H1 (cell line): ENCODE measurements at regions not wholly inside any gene's neighbourhood (a gene's known extent, or its start where the extent isn't known, plus 50 kb on each side); places are given as distances from the start of the nearest gene placed in this dataset.
"Not testable (repeated sequence)": the region's sequence is repeated elsewhere in the genome, so short reads cannot be mapped to it uniquely, and the experiment has no call there.

Experiments
- CTCF ChIA-PET: fragments of 300-600 bp; sonication (Branson Sonifier 250); formaldehyde crosslinking; loops from one replicate; lab custom pipeline; 2021; ENCODE audit not compliant: partially characterized antibody; lab: Charles Lee
- POLR2A ChIA-PET: fragments of 300-600 bp; sonication (Branson Sonifier 250); formaldehyde crosslinking; loops from one replicate; lab custom pipeline; 2021; ENCODE audit warnings: inconsistent platforms; ENCODE audit not compliant: partially characterized antibody; lab: Charles Lee
- DNase-seq, 2 experiments: peaks; one replicate each; pipeline versions ENCODE4 v3.0.0 to v3.0.0-alpha.2; 2010 to 2022; ENCODE audit warnings: low spot score in 2 of 2, low read depth in 1 of 2, mixed read lengths in 1 of 2
- FAIRE-seq: peaks from 2 replicates; lab custom pipeline; 2011; peaks lifted over from hg19 to GRCh38; lab: Jason Lieb, UNC
- H2AFZ ChIP-seq: 2 replicates; pipeline ENCODE4 v1.8.1; 2012; ENCODE audit warnings: low read length, inconsistent platforms
- H2AK5ac ChIP-seq: 2 replicates; pipeline ENCODE4 v1.6.1; 2013; ENCODE audit warnings: low read depth, low read length
- H2BK120ac ChIP-seq: replicated peaks from 2 replicates; pipeline ENCODE3; 2013; ENCODE audit warnings: low read depth, low read length, inconsistent platforms
- H2BK12ac ChIP-seq: 2 replicates; pipeline ENCODE4 v1.6.1; 2013; ENCODE audit warnings: low read depth, low read length
- H2BK15ac ChIP-seq: 2 replicates; pipeline ENCODE4 v1.6.1; 2013; ENCODE audit warnings: low read length
- H2BK20ac ChIP-seq: 2 replicates; pipeline ENCODE4 v1.6.1; 2013; ENCODE audit warnings: low read length
- H2BK5ac ChIP-seq: 2 replicates; pipeline ENCODE4 v1.6.1; 2013; ENCODE audit warnings: low read depth, low read length
- H3K14ac ChIP-seq: 2 replicates; pipeline ENCODE4 v1.6.1; 2013; ENCODE audit warnings: inconsistent platforms; ENCODE audit not compliant: insufficient read length
- H3K18ac ChIP-seq: 2 replicates; pipeline ENCODE4 v1.6.1; 2013; ENCODE audit warnings: low read length; ENCODE audit errors: extremely low read depth
- H3K23ac ChIP-seq: 2 replicates; pipeline ENCODE4 v1.6.1; 2013; ENCODE audit warnings: inconsistent platforms; ENCODE audit not compliant: insufficient read length
- H3K23me2 ChIP-seq: 2 replicates; pipeline ENCODE4 v1.6.1; 2013; ENCODE audit warnings: low read depth, low read length
- H3K27ac ChIP-seq: 2 replicates; pipeline ENCODE4 v1.6.1; 2011; ENCODE audit warnings: low read depth, low read length, inconsistent platforms
- H3K27me3 ChIP-seq, 4 experiments: replicated peaks in 1 of 4; 1 replicate in 1 of 4; 2 replicates in 3 of 4; pipeline versions ENCODE4 v1.6.1 to v1.8.1; 2011 to 2013; ENCODE audit warnings: low read length in 3 of 4, mild to moderate bottlenecking in 3 of 4, inconsistent platforms in 2 of 4, mixed read lengths in 2 of 4, moderate library complexity in 1 of 4; ENCODE audit not compliant: control insufficient read depth in 3 of 4, insufficient read depth in 3 of 4; ENCODE audit errors: extremely low read depth in 1 of 4
- H3K36me3 ChIP-seq, 4 experiments: 2 replicates each; pipeline versions ENCODE4 v1.6.1 to v1.8.1; 2011 to 2013; ENCODE audit warnings: mild to moderate bottlenecking in 4 of 4, low read length in 3 of 4, moderate library complexity in 2 of 4, control low read depth in 1 of 4, inconsistent platforms in 1 of 4; ENCODE audit not compliant: insufficient read depth in 4 of 4, control insufficient read depth in 2 of 4
- H3K4ac ChIP-seq: replicated peaks from 2 replicates; pipeline ENCODE3; 2013; ENCODE audit warnings: low read length, low read depth, mixed read lengths, inconsistent platforms; ENCODE audit not compliant: insufficient read length
- H3K4me1 ChIP-seq, 4 experiments: replicated peaks in 1 of 4; 1 replicate in 1 of 4; 2 replicates in 3 of 4; pipeline versions ENCODE4 v1.6.1 to v1.8.1; 2011 to 2013; ENCODE audit warnings: low read length in 3 of 4, inconsistent platforms in 2 of 4, mixed read lengths in 1 of 4; ENCODE audit not compliant: insufficient read depth in 4 of 4, control insufficient read depth in 3 of 4
- H3K4me2 ChIP-seq, 2 experiments: 2 replicates each; pipeline versions ENCODE4 v1.6.1 to v1.8.1; 2011 to 2013; ENCODE audit warnings: low read depth in 2 of 2, low read length in 2 of 2, control low read depth in 1 of 2, inconsistent platforms in 1 of 2, mild to moderate bottlenecking in 1 of 2; ENCODE audit not compliant: insufficient read depth in 1 of 2
- H3K4me3 ChIP-seq, 4 experiments: fragments of 200-600, 300-600 bp in 1 of 4; sonication (generic), shearing (Covaris generic), sonication (Bioruptor Twin) in 1 of 4; 2 replicates each; pipeline versions ENCODE4 v1.5.1 to v1.8.1; 2011 to 2016; ENCODE audit warnings: low read length in 4 of 4, low read depth in 3 of 4, control low read depth in 2 of 4, inconsistent platforms in 2 of 4, mild to moderate bottlenecking in 2 of 4, mixed read lengths in 1 of 4, moderate library complexity in 1 of 4; ENCODE audit not compliant: insufficient read depth in 2 of 4; ENCODE audit errors: extremely low read depth in 1 of 4
- H3K56ac ChIP-seq: replicated peaks from 2 replicates; pipeline ENCODE3; 2013; ENCODE audit warnings: low read depth, mild to moderate bottlenecking, mixed read lengths, low read length, inconsistent platforms; ENCODE audit not compliant: insufficient read length
- H3K79me1 ChIP-seq: 2 replicates; pipeline ENCODE4 v1.6.1; 2013; ENCODE audit warnings: low read depth, low read length, control low read depth
- H3K79me2 ChIP-seq, 2 experiments: 2 replicates each; pipeline versions ENCODE4 v1.6.1 to v1.8.1; 2012 to 2013; ENCODE audit warnings: low read length in 2 of 2, mild to moderate bottlenecking in 2 of 2, inconsistent platforms in 1 of 2; ENCODE audit not compliant: insufficient read depth in 2 of 2, control insufficient read depth in 1 of 2
- H3K9ac ChIP-seq, 4 experiments: replicated peaks in 1 of 4; 1 replicate in 1 of 4; 2 replicates in 3 of 4; pipeline versions ENCODE4 v1.6.1 to v1.8.1; 2011 to 2013; ENCODE audit warnings: low read depth in 3 of 4, low read length in 3 of 4, control low read depth in 2 of 4, mild to moderate bottlenecking in 2 of 4, moderate library complexity in 2 of 4, inconsistent platforms in 1 of 4; ENCODE audit errors: extremely low read depth in 1 of 4
- H3K9me3 ChIP-seq, 2 experiments: 2 replicates each; pipeline versions ENCODE4 v1.6.1 to v1.8.1; 2012 to 2013; ENCODE audit warnings: mild to moderate bottlenecking in 2 of 2, moderate library complexity in 2 of 2, control low read depth in 1 of 2, inconsistent platforms in 1 of 2, low read depth in 1 of 2, low read length in 1 of 2, mixed read lengths in 1 of 2; ENCODE audit not compliant: insufficient read depth in 2 of 2
- H4K20me1 ChIP-seq, 2 experiments: replicated peaks in 1 of 2; 2 replicates each; pipeline versions ENCODE3 to v1.8.1; 2011 to 2013; ENCODE audit warnings: inconsistent platforms in 2 of 2, low read length in 2 of 2, mild to moderate bottlenecking in 1 of 2; ENCODE audit not compliant: insufficient read depth in 2 of 2, control insufficient read depth in 1 of 2
- H4K5ac ChIP-seq: 2 replicates; pipeline ENCODE4 v1.6.1; 2013; ENCODE audit warnings: low read length, low read depth, mixed read lengths, inconsistent platforms; ENCODE audit not compliant: insufficient read length
- H4K8ac ChIP-seq: 2 replicates; pipeline ENCODE4 v1.8.0; 2013; ENCODE audit warnings: mild to moderate bottlenecking, moderate library complexity, low read length, inconsistent platforms; ENCODE audit not compliant: insufficient read depth; ENCODE audit errors: extremely low read depth
- H4K91ac ChIP-seq: replicated peaks from 2 replicates; pipeline ENCODE3; 2013; ENCODE audit warnings: low read length, mixed read lengths, inconsistent platforms; ENCODE audit not compliant: insufficient read length
- CHD2 ChIP-seq: IDR thresholded peaks from 2 replicates; pipeline ENCODE4 v1.6.1; 2012; ENCODE audit warnings: low read length, improper control_type of control experiment
- EZH2 ChIP-seq: fragments of 200-600 bp; sonication (generic); IDR thresholded peaks from 2 replicates; pipeline ENCODE4 v1.7.1; 2012; ENCODE audit warnings: low read depth, mild to moderate bottlenecking, moderate library complexity, low read length, inconsistent platforms; ENCODE audit not compliant: severe bottlenecking
- GTF2F1 ChIP-seq: IDR thresholded peaks from 2 replicates; pipeline ENCODE4 v1.6.1; 2012; ENCODE audit warnings: low read depth, low read length, improper control_type of control experiment, borderline replicate concordance
- HDAC6 ChIP-seq: IDR thresholded peaks from one replicate; pipeline ENCODE4 v1.7.1; 2012; ENCODE audit warnings: low read depth, mild to moderate bottlenecking, inconsistent platforms, low read length, moderate library complexity
- KDM5A ChIP-seq: fragments of 200-600 bp; IDR thresholded peaks from 2 replicates; pipeline ENCODE4 v1.7.1; 2012; ENCODE audit warnings: mild to moderate bottlenecking, low read length, inconsistent platforms, mixed read lengths
- POU5F1 ChIP-seq: IDR thresholded peaks from 2 replicates; pipeline ENCODE4 v1.6.1; 2011; ENCODE audit warnings: low read depth, mild to moderate bottlenecking, low read length, moderate library complexity
- RFX5 ChIP-seq: IDR thresholded peaks from 2 replicates; pipeline ENCODE4 v1.6.1; 2011; ENCODE audit warnings: low read depth, low read length, improper control_type of control experiment, borderline replicate concordance
- SUZ12 ChIP-seq: fragments of 200-600 bp; sonication (generic); IDR thresholded peaks from 2 replicates; pipeline ENCODE4 v1.6.1; 2012; ENCODE audit warnings: mild to moderate bottlenecking, inconsistent platforms, low read length, moderate library complexity, mixed read lengths
- WGBS, 2 experiments: shearing (Covaris generic) in 1 of 2; methylation state at CpG; one replicate each; pipeline versions ENCODE4 v1.1.6 to v1.1.7; 2013 to 2015; ENCODE audit warnings: low lambda C conversion rate in 2 of 2, mixed read lengths in 2 of 2, inconsistent platforms in 1 of 2, low coverage in 1 of 2, missing lambda C conversion rate in 1 of 2; ENCODE audit not compliant: insufficient replicate concordance in 2 of 2, insufficient coverage in 1 of 2, insufficient read length in 1 of 2; ENCODE audit errors: extremely low coverage in 1 of 2, missing lambda C conversion rate in 1 of 2; 5-methylcytosine and 5-hydroxymethylcytosine counted together

GRCh38 chr13:83761631-83762030 is 120.6 kb downstream of the SLITRK1 start (continued):
- TF ChIP-seq GTF2F1, result no peak
- TF ChIP-seq RFX5, result no peak
- TF ChIP-seq EZH2, result no peak
- no peak for TF ChIP-seq HDAC6
- TF ChIP-seq SUZ12, result no peak
- TF ChIP-seq KDM5A, result no peak
- TF ChIP-seq POU5F1, result no peak
- no peak for TF ChIP-seq CHD2

GRCh38 chr13:83755210-83755609 is 127.1 kb downstream of the SLITRK1 start:
- H3K4me1 ChIP-seq, H2BK12ac ChIP-seq, CTCF ChIA-PET, H3K14ac ChIP-seq, H2BK20ac ChIP-seq, H4K20me1 ChIP-seq, H3K4me2 ChIP-seq, H3K23ac ChIP-seq, H3K79me1 ChIP-seq, H3K27me3 ChIP-seq, H3K56ac ChIP-seq, H4K91ac ChIP-seq, H3K9me3 ChIP-seq, H3K79me2 ChIP-seq, H3K4ac ChIP-seq, H3K18ac ChIP-seq, DNase-seq, H2BK5ac ChIP-seq, H2BK15ac ChIP-seq, H2AK5ac ChIP-seq, H2BK120ac ChIP-seq, H4K5ac ChIP-seq, H2AFZ ChIP-seq, POLR2A ChIA-PET, H3K4me3 ChIP-seq, H3K23me2 ChIP-seq, H3K36me3 ChIP-seq, H3K9ac ChIP-seq, H3K27ac ChIP-seq, H4K8ac ChIP-seq, FAIRE-seq: not testable (repeated sequence)
- WGBS, 2 experiments, result 100% methylated on average over 2 of the region's 2 CpGs; no CpG with 5 or more reads in 1 of the 2 experiments
